Left renal pelvis (tissue), 4 donors: ENCODE measurements at regions not wholly inside any gene's neighbourhood (a gene's known extent, or its start where the extent isn't known, plus 50 kb on each side); places are given as distances from the start of the nearest gene placed in this dataset.
"Not testable (repeated sequence)": the region's sequence is repeated elsewhere in the genome, so short reads cannot be mapped to it uniquely, and the experiment has no call there.

Experiments
- DNase-seq, 4 donors: peaks; one replicate each; pipeline ENCODE4 v3.0.0-alpha.2; 2013; ENCODE audit warnings: low read depth in 4 of 4, low spot score in 3 of 4

DNA sequence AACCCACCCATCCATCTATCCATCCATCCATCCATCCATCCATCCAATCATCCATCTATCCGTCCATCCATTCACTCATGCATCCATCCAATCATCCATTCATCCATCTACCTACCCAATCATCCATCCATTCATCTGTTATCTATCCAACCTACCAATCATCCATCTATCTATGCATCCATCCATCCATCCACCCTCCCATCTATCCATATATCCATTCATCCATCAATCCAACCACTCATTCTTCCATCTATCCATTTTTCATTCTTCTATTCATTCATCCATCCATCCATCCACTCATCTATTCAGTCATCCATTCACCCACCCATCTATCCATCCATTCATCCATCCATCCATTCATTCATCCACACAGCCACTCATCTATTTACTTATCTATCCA lies 80.1 kb upstream of the SHOX start:
- DNase-seq, result no peak

DNA sequence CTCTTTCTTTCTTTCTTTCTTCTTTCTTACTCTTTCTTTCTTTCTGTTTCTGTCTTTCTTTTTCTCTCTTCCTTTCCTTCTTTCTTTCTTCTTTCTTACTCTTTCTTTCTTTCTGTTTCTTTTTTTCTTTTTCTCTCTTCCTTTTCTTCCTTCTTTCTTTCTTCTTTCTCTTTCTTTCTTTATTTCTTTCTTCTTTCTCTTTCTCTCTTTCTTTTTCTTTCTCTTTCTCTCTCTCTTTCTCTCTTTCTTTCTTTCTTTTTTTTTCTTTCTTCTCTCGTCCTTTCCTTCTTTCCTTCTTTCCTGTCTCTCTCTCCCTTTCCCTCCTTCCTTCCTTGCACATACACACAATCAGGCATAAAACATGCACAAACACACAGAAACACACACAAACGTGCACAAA lies 79.3 kb upstream of the SHOX start:
- DNase-seq, result no peak

DNA sequence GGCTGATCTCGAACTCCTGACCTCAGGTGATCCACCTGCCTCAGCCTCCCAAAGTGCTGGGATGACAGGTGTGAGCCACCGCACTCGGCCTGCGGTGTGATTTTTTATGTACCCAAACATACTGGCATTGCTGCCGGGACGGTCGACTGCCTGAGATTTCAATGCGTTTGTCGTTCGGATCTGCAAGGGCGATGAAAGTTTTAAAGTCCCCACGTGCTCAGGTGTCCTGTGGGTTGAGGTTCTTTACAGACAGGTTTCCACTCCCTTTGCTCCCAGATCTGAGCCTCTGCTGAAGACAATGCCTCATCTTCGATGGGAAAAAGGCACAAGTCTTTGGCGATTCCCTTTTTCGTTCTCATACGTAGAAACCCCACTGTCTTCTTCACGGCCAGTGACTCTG lies 78.1 kb upstream of the SHOX start:
- no peak for DNase-seq

DNA sequence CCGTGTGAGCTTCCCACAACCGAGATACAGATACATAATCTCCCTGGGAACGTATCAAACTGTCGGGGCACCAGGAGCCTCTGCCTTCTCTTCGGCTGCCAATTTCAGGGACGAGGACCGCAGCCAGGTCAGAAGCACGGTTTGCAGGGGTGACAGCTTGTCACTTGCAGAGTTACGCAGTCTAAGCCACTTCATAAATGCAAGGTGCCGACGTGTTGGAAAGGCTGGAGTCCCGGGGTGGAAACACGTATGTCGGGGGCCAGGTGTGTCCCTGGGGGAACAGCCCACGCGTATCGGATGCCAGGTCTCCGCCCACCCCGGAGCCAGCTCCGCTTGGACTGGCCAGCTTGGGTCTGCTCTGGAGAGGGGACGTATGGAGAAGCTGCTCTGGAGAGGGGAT lies 76.3 kb upstream of the SHOX start:
- DNase-seq, result no peak

DNA sequence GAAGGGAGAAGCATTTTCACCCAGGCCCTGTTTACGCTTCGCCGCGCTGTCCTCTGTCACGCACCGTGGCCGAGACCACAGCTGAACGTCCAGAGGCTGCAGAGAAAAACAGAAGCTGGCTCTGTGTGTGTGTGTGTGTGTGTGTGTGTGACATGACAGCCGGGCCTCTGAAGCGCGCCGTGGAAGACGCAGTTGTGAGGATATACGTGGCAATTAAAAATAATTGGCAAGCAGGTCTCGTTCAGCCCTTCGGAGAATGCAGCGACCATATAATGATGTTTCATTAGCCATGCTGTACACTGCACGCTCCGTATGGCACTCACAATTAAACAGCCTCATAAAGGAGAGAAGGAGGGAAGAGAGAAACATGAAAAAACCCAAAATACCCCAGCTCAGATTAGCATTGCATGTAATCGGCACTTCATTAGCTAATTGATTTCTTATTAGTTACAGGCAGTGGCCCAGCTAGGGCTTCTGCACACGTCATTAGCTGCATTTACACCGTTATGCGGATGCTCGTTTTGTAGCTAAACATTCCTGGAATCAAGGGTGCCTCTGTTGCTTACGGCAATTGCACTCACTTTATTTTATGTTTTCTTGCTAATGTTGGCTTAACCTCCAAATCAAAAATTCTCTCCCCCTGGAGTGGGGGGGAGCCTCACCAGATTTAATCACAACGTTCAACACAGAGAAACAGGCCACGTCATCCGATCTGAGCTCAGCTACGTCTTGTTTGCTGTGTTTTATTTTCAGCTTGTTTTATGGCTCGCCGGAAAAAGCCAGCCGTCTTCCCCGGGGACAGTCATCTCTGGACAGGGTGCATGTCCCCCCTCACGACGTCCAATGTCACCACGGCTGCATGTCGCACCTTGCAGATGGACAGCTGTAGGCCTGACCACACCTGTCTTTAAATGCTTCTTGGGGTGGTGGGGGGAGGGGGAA lies 74.6 kb upstream of the SHOX start:
- no peak for DNase-seq

DNA sequence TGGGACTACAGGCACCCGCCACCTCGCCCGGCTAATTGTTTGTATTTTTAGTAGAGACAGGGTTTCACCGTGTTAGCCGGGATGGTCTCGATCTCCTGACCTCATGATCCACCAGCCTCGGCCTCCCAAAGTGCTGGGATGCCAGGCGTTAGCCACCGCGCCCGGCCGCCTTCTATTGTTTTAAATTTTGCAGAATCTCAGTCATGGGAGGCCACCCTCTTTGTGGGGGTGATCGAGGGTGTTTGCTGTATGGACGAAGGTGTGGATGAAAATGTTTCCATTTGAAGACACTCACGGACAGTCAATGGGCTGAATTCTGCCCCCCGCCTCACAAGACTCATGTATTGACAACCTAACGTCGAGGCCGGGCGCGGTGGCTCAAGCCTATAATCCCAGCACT lies 73.0 kb upstream of the SHOX start:
- DNase-seq, result not testable (repeated sequence)

DNA sequence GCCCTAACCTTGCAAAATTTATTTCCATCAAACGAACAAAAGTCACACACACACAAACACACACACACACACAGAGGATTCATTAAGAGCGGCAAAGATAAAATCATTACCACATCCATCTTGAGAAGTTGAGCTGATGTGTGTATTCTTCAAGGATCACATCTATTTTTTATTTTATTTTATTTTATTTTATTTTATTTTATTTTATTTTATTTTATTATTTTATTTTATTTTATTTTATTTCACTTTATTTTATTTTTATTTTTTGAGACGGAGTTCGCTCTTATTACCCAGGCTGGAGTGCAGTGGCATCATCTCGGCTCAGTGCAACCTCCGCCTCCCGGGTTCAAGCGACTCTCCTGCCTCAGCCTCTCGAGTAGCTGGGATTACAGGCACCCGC lies 71.3 kb upstream of the SHOX start:
- DNase-seq, result not testable (repeated sequence)

DNA sequence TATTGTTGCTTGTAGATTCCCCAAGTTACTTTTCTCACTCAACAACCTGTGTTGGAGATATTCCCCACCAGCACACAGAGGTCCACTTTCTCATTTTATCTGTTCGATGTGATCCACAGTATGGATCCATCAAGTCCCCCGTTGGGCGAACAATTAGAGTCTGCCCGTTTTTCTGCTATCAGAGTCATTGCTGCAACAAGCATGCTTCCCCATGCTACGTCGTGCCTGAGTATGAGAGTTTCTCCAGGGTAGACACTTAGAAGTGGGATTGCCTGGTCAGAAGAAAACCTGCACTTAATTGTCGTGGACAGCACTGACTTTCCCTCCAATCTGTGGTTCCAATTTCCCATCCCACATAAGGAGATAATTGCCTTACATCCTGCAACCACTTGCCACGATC lies 62.7 kb upstream of the SHOX start:
- no peak for DNase-seq

DNA sequence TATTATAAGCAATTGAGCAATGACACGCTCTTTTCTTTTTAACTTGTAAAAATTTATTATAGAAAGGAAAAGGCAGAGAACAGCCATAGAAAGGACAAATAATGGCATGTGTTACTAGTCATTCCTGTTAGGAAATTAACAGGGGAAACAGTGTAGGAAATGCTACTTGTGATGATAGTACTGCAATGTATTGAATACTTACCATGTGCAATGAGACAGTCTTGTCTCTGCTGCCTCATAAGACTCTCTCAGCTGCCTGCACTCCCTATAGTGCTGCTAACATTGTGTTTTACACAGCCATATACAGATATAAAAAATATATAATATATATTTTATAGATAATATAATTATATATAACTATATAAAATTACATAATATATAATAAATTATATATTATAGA lies 62.3 kb upstream of the SHOX start:
- DNase-seq, result no peak

DNA sequence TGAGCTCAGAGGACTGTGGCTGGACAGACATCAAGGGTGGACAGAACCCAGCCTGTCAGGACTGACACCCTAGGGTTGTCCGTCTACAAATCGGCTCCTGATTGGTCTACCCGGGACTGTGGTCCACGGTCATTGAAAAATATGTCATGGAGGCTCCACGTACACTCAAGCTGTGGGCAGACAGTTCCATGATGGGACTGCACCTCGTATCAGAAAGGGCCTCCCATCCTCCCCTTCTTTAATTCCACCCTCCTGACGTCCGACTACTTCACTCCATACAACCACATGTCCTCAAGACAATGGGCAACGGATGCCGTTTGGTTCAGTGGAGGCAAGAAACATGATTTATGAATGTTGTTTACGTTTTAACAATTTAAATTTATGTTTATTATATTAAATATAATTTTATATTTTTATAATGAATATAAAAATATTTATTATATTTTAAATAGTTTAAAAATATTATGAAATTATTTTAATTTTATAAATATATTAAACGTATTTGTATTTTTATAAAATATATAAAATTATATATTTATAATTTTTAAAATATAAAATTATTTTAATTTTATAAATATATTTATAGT lies 58.0 kb upstream of the SHOX start:
- DNase-seq, result no peak

DNA sequence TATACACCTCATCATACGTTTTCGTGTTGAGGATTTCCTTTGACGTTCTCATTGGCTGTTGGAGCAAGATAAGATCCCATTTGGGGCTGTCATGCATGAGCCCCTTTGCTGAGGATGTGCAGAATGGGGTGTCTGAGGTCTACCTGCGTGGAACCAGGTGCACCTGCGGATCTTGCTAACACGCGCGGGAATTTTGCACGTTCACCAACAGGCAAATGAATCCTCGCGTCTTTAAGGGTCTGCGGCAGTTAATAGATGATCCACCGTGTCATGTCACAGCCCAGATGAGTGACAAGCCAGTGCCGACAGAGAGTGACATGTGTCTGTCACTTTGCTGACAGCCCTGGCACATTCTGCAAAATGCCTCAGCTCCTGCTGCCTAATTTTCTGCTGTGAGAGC lies 56.3 kb upstream of the SHOX start:
- DNase-seq, result no peak

DNA sequence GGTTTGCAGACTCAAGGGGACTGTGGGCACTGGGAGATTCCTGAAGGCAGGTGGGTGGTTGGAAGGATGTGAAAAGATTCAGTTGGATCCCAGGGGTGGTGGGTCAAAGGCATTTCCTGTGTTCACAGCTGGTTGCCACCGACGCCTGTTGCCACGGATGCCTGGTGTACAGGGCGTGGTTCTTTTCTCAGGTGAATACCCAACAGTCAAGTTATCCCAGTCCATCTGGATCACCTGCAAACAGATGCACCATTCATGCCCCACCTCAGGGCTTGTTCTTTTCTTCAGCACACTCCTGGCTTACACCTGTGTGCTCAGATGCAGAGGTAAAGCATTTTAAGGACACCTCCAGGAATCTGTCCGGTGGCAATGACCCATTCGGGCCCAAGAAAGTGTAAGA lies 55.8 kb upstream of the SHOX start:
- DNase-seq, result no peak

DNA sequence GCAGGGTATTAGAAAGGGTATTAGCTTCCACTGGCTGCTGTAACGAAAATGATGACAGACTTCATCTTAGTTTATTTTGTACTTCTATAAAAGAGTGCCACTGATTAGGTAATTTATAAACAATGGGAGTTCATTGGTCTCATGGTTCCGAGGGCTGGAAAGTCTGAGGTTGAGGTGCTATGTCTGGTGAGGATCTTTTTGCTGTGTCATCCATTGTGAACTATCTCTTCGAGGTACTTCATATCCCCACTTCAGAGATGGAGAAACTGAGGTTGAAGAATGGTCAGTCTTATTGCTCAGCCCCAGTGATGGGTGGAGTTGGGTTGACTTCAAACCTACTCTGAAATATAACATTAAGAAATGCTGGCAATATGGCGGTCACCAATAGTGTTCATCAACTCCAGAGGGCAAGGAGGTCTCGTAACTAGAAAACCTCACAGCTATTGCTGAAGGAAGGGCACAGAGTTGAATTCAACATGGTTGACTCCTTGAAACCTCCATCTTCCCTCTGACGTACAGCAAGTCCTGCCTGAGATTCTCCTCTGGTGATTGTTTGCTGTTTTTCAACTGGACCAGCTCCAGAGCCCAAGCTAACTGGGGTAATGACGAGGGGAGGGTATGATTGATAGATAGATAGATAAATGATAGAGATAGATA lies 53.6 kb upstream of the SHOX start:
- no peak for DNase-seq

DNA sequence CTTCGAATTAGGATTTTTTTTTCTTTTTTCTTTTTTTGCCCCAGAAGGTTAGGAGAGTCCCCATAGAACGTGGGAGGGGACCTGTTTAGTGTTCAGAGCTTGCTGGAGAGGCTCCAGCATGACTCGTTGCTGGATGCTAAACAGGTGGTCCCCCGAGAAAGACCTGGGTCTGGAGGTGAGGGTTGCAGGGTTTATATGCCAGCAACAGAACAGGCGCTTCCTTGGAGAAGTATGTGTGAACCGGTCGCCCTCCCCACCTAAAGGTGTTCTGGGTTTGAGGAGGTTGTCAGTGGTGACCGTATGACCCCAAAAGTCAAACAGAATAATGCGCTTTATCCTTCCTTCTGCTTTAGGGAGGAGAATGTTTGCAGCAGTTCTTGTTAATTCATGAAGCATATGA lies 52.1 kb upstream of the SHOX start:
- no peak for DNase-seq

DNA sequence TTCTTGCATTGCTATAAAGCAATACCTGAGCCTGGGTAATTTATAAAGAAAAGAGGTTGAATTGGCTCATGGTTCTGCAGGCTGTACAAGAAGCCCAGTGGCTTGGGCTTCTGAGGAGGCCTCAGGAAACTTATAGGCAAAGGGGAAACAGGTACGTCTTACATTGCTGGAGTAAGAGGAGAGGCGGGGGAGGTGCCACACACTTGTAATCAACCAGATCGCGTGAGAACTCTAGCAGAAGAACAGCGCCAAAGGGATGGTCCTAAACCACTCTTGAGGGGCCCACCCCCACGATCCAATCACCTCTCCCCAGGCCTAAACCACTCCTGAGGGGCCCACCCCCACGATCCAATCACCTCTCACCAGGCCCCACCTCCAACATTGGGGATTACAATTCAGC lies 50.6 kb upstream of the SHOX start:
- peak in 1 of 4 donors; percentile 22 for DNase-seq
